Activated T-helper 1 cell treated with anti-CD3 and anti-CD28 coated beads, Interleukin-2, amount 50 U/mL, for 16 hours (primary cell): ENCODE measurements at regions not wholly inside any gene's neighbourhood (a gene's known extent, or its start where the extent isn't known, plus 50 kb on each side); places are given as distances from the start of the nearest gene placed in this dataset.

Experiments
- DNase-seq, 2 donors: peaks; one replicate each; pipeline ENCODE4 v3.0.0-alpha.2; 2020; ENCODE audit warnings: low read depth in 1 of 2, low spot score in 1 of 2

- no peak for DNase-seq
Measured at GRCh38 chr10:90179696-90180407, 478.5 kb downstream of the KIF20B start.

GRCh38 chr10:90180886-90181691 lies 479.7 kb downstream of the KIF20B start:
- no peak for DNase-seq

- DNase-seq, result no peak
Measured at GRCh38 chr10:90192825-90193224, 491.4 kb downstream of the KIF20B start.

- no peak for DNase-seq
Measured at GRCh38 chr10:90193240-90193985, 492.0 kb downstream of the KIF20B start.

- no peak for DNase-seq
Measured at GRCh38 chr10:90195288-90195840, 494.0 kb downstream of the KIF20B start.

- DNase-seq, result no peak
Measured at GRCh38 chr10:90197766-90198165, 496.4 kb downstream of the KIF20B start.

GRCh38 chr10:90199093-90199492 lies 497.7 kb downstream of the KIF20B start:
- no peak for DNase-seq

- no peak for DNase-seq
Measured at GRCh38 chr10:90199513-90199912, 498.1 kb downstream of the KIF20B start.

GRCh38 chr10:90204131-90204955 lies 503.0 kb downstream of the KIF20B start:
- no peak for DNase-seq

GRCh38 chr10:90204956-90205314 lies 503.5 kb downstream of the KIF20B start:
- no peak for DNase-seq

- DNase-seq, result no peak
Measured at GRCh38 chr10:90205340-90205739, 503.9 kb downstream of the KIF20B start.

- DNase-seq, result no peak
Measured at GRCh38 chr10:90213346-90213745, 512.0 kb downstream of the KIF20B start.

GRCh38 chr10:90218846-90219245 lies 517.5 kb downstream of the KIF20B start:
- no peak for DNase-seq

GRCh38 chr10:90222372-90222771 lies 521.0 kb downstream of the KIF20B start:
- DNase-seq, result no peak

GRCh38 chr10:90222939-90223338 lies 521.5 kb downstream of the KIF20B start:
- no peak for DNase-seq

GRCh38 chr10:90224791-90225566 lies 523.6 kb downstream of the KIF20B start:
- no peak for DNase-seq

- DNase-seq, result no peak
Measured at GRCh38 chr10:90226517-90226916, 525.1 kb downstream of the KIF20B start.

- no peak for DNase-seq
Measured at GRCh38 chr10:90227217-90227656, 525.8 kb downstream of the KIF20B start.

GRCh38 chr10:90227786-90228185 lies 526.4 kb downstream of the KIF20B start:
- DNase-seq, result no peak

- DNase-seq, result no peak
Measured at GRCh38 chr10:90229486-90229885, 528.1 kb downstream of the KIF20B start.
